ENCODE measurements at regions not wholly inside any gene's neighbourhood (a gene's known extent, or its start where the extent isn't known, plus 50 kb on each side); places are given as distances from the start of the nearest gene placed in this dataset.

DNA sequence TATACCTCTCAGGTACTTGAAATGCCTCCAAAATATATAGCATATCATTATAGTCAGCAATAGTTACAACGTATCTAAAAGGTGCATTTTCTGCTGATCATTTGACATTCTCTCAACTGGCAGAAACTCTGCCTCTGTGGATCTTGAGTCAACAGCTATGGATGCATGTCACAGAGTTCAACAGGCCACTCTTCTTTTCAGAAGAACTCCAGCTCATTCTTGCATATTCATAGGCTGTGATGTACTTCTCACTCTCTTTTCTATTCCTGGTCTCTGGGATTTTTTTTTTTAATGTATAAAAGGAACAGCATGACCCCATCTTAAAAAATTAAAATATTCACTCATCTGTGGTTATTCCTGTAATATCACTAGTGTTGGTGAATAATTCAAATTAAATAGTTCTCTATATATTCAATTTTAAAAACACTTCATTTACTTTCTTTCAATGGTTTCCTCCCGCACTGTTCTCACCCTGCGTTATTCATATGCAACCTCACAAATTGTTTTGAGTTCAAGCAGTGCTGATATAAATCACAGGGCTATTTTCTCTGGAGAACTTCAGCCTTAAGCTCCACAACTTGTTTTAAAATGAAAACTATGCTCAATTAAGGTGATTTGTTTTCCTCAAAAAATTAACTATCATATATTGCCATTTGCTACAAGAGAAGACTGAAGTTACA lies 1111.2 kb upstream of the ADGRL3 start:
- 43% methylated on average over 3 of the region's 3 CpGs for WGBS
- 0 out of 2 replicates have a peak overlapping the region, but pooled peaks have one; percentile 8 for H3K4me3 ChIP-seq (ENCODE audit: low read length)
- H3K27ac ChIP-seq (ENCODE audit: low read depth, low read length) = peak overlapping the region; percentile 88; the same call in 1 of the 2 replicates
- H3K36me3 ChIP-seq (ENCODE audit: insufficient read depth, low read length) = no peaks in the 10 kb centered on the region
- peaks cover 24% of the 10 kb centered on the region for H3K4me1 ChIP-seq (ENCODE audit: insufficient read depth, low read length)
- H3K9me3 ChIP-seq (ENCODE audit: insufficient read depth, low read depth, low read length) = no peaks in the 10 kb centered on the region
- no peak overlapping the region; the same call in 1 of the 2 replicates for H3K9ac ChIP-seq (ENCODE audit: low read depth, low read length)
- no peaks in the 10 kb centered on the region for H3K27me3 ChIP-seq (ENCODE audit: insufficient read depth, low read length)

DNA sequence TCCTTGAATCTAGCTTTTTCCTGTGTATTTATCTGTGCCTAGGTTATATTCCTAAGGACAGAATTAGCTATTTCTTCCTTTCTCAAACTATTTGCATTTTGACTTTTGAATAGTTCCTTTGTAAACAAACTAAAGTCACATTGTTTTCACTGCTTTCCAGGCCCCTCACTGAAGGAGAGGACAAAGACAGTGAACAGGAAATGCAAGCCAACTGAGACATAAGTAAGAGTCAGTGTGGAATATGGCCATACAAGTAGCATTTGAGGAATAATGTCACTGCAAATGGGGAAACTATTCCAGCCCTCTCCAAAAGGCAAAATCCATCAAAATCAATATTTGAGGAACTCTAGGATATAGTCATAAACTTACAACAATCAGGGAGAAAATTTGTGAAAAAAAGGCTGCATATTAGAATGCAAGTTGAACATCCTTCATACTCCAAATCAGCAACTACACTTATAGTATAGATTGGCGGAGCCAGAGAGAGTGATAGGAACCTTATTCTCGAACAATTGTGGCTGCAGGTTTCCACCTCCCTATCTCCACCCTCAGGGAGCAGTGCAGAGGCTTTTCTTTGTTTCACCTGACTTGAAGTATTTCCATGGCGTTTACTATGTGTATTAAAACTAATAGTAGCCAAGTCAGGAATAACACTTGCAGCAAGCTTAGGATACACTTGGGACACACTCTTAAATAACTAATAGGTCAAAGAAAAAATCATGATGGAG lies 1110.4 kb upstream of the ADGRL3 start:
- Histone ChIP-seq H3K27ac (ENCODE audit: low read depth, low read length) (peak overlapping the region; percentile 88; the same call in 1 of the 2 replicates), H3K36me3 (ENCODE audit: insufficient read depth, low read length) (no peaks in the 10 kb centered on the region)
- 83% methylated on average over 2 of the region's 3 CpGs for WGBS

DNA sequence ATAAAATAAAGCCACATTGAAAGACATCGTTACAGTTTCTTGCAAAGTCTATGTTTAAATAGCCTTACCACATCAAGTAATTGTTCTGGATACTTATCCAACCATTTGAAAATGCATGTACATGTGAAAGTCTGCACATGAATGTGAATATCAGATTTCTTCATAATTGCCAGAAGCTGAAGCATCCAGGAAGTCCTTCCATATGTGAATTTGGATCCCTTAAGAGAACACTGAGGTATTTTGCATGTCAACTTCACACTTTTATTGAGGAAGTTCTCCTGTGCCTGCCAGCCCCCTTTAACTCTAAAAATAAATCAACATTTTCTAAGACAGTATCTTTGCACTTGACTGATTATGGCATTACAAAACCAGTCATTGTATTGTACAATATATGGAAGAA lies 1103.5 kb upstream of the ADGRL3 start:
- Histone ChIP-seq H3K4me3 (ENCODE audit: low read length) (no peak overlapping the region), H3K9ac (ENCODE audit: low read depth, low read length) (no peak overlapping the region), H3K4me1 (ENCODE audit: insufficient read depth, low read length) (no peaks in the 10 kb centered on the region), H3K9me3 (ENCODE audit: insufficient read depth, low read depth, low read length) (no peaks in the 10 kb centered on the region), H3K27me3 (ENCODE audit: insufficient read depth, low read length) (no peaks in the 10 kb centered on the region), H3K27ac (ENCODE audit: low read depth, low read length) (no peak overlapping the region), H3K36me3 (ENCODE audit: insufficient read depth, low read length) (no peaks in the 10 kb centered on the region)
- no CpG with 5 or more reads among the region's 1 CpG for WGBS

More for the DNA sequence above, 1110.4 kb upstream of the ADGRL3 start:
- Histone ChIP-seq H3K4me3 (ENCODE audit: low read length) (0 out of 2 replicates have a peak overlapping the region, but pooled peaks have one; percentile 8), H3K9me3 (ENCODE audit: insufficient read depth, low read depth, low read length) (no peaks in the 10 kb centered on the region), H3K4me1 (ENCODE audit: insufficient read depth, low read length) (peaks cover 24% of the 10 kb centered on the region), H3K9ac (ENCODE audit: low read depth, low read length) (no peak overlapping the region; the same call in 1 of the 2 replicates), H3K27me3 (ENCODE audit: insufficient read depth, low read length) (no peaks in the 10 kb centered on the region)

DNA sequence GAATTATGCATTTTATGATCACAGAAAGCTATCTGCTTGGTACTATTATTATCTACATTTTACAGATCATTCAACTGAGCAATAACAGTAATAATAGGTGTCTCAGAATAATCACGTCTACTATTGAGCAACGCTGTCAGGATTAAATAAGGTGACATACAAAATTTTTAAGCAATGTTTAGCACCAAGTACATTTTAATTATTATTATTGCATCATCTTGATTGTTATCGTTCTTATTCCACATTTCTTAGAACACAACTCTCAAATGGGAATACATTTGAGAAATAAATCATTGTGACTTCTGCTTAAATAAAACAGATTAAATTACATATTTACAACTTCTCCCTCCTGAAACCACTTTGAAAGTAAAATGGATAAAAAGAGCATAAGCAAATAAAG lies 1083.5 kb upstream of the ADGRL3 start:
- no peak overlapping the region for H3K9ac ChIP-seq (ENCODE audit: low read depth, low read length)
- H3K4me1 ChIP-seq (ENCODE audit: insufficient read depth, low read length) = no peaks in the 10 kb centered on the region
- no peaks in the 10 kb centered on the region for H3K27me3 ChIP-seq (ENCODE audit: insufficient read depth, low read length)
- H3K36me3 ChIP-seq (ENCODE audit: insufficient read depth, low read length) = no peaks in the 10 kb centered on the region
- H3K4me3 ChIP-seq (ENCODE audit: low read length) = no peak overlapping the region
- H3K27ac ChIP-seq (ENCODE audit: low read depth, low read length) = no peak overlapping the region
- WGBS = 100% methylated on average over 1 of the region's 3 CpGs
- no peaks in the 10 kb centered on the region for H3K9me3 ChIP-seq (ENCODE audit: insufficient read depth, low read depth, low read length)

DNA sequence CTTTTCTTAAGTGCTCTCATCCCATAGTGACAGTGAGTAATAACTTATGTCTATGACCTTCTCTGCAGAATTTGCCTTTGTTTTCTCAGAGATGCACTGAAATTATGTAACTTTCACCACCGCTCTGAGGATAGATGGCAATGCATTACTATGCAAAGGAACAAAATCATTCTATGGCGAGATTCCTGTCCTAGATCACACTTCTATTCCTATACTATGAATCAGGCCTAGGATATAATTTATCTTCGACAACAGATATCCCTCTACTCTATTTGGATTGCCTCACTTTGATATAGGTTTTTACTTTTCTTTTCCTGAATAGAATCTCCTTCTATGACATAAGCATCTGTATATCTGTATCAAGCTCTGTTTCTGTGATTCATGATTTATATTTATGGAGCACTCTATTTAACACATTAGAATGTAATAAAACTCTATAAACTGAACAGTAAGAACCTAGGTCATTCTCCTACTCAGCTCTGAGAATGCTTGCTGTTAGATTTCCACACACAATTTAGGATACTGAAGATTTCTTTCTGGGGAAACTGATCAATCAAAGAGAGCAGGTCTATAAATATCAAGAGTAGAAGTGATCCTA lies 1082.3 kb upstream of the ADGRL3 start:
- H3K27me3 ChIP-seq (ENCODE audit: insufficient read depth, low read length) = no peaks in the 10 kb centered on the region
- H3K27ac ChIP-seq (ENCODE audit: low read depth, low read length) = no peak overlapping the region
- no peaks in the 10 kb centered on the region for H3K36me3 ChIP-seq (ENCODE audit: insufficient read depth, low read length)
- H3K4me1 ChIP-seq (ENCODE audit: insufficient read depth, low read length) = no peaks in the 10 kb centered on the region
- H3K9me3 ChIP-seq (ENCODE audit: insufficient read depth, low read depth, low read length) = peaks cover 2% of the 10 kb centered on the region
- WGBS = 98% methylated on average over 3 of the region's 3 CpGs
- no peak overlapping the region for H3K4me3 ChIP-seq (ENCODE audit: low read length)
- H3K9ac ChIP-seq (ENCODE audit: low read depth, low read length) = no peak overlapping the region

DNA sequence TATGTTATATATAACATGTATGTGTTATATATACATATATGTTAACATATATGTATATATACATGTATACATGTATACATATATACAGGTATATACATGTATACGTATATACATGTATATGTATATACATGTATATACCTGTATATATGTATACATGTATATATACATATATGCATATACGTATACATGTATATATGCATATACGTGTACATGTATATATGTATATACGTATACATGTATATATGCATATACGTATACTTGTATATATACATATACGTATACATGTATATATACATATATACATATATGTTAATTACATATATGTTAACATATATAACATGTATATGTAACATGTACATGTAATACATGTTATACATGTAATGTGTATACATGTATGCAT lies 1077.3 kb upstream of the ADGRL3 start:
- Histone ChIP-seq H3K9me3 (ENCODE audit: insufficient read depth, low read depth, low read length) (peaks cover 6% of the 10 kb centered on the region), H3K4me3 (ENCODE audit: low read length) (no peak overlapping the region), H3K9ac (ENCODE audit: low read depth, low read length) (no peak overlapping the region), H3K4me1 (ENCODE audit: insufficient read depth, low read length) (no peaks in the 10 kb centered on the region), H3K27me3 (ENCODE audit: insufficient read depth, low read length) (no peaks in the 10 kb centered on the region), H3K36me3 (ENCODE audit: insufficient read depth, low read length) (no peaks in the 10 kb centered on the region), H3K27ac (ENCODE audit: low read depth, low read length) (no peak overlapping the region)
- whole genome bisulfite sequencing = no CpG with 5 or more reads among the region's 6 CpGs

DNA sequence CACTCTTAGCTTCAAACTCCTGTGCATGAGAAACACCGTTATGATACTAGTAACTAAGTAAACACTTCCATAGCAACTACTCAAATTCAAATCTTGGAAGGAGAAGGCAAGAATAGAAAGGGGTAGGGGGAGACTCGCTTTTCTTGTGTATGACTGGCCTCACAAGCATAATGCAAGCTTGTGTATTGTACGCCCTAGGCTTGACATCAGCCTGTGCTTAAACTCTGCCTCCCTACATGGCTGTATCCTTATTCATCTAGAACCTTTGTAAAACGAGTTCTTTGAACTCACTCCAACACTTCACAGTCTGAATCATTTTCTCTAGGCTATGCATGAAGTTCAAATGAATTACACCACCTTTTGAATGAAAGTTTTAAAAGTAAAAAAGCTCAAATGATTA lies 1071.2 kb upstream of the ADGRL3 start:
- H3K4me3 ChIP-seq (ENCODE audit: low read length) = no peak overlapping the region
- no peaks in the 10 kb centered on the region for H3K9me3 ChIP-seq (ENCODE audit: insufficient read depth, low read depth, low read length)
- H3K4me1 ChIP-seq (ENCODE audit: insufficient read depth, low read length) = no peaks in the 10 kb centered on the region
- no peaks in the 10 kb centered on the region for H3K27me3 ChIP-seq (ENCODE audit: insufficient read depth, low read length)
- H3K27ac ChIP-seq (ENCODE audit: low read depth, low read length) = no peak overlapping the region
- 87% methylated on average over 4 of the region's 4 CpGs for WGBS
- no peak overlapping the region for H3K9ac ChIP-seq (ENCODE audit: low read depth, low read length)
- no peaks in the 10 kb centered on the region for H3K36me3 ChIP-seq (ENCODE audit: insufficient read depth, low read length)

DNA sequence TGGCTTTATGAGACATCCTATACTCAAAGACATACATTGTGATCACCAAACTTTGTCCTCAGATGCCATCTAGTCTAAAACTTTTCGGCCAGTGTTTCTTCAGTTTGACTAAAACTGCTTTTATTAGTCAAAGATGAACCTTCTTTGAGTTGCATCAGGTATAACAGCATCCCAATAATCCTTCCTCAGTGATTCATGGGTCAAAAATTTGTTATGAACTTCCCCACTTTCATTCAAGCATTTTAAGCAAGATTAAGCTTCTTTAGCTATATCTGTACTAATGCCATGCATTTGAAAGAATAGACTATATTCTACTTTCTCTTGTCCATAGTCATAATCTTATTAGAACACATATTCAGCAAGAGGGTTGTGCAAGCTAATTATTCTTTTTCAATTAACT lies 1070.4 kb upstream of the ADGRL3 start:
- Histone ChIP-seq H3K36me3 (ENCODE audit: insufficient read depth, low read length) (no peaks in the 10 kb centered on the region), H3K9ac (ENCODE audit: low read depth, low read length) (no peak overlapping the region), H3K9me3 (ENCODE audit: insufficient read depth, low read depth, low read length) (no peaks in the 10 kb centered on the region), H3K4me1 (ENCODE audit: insufficient read depth, low read length) (no peaks in the 10 kb centered on the region), H3K4me3 (ENCODE audit: low read length) (no peak overlapping the region), H3K27ac (ENCODE audit: low read depth, low read length) (no peak overlapping the region), H3K27me3 (ENCODE audit: insufficient read depth, low read length) (no peaks in the 10 kb centered on the region)
- 91% methylated on average over 1 of the region's 1 CpG for WGBS

DNA sequence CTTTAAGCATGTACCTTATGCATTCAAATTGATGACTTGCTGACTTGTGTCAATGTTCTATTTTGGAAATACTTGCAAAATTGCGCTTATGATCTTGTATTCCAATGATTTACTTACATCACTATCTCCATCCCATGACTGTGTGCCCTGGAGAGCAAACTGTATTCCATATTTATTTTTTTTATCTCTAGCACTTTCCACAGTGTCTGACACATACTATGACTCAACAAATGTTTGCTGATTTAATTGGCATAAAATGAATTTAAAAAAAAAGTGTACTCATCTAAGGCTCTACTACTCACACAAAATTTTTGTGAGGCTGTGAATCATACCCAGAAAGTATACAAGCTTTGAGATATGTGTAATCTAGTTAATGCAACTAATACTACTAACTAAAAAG lies 1066.8 kb upstream of the ADGRL3 start:
- H3K9ac ChIP-seq (ENCODE audit: low read depth, low read length) = no peak overlapping the region
- no peaks in the 10 kb centered on the region for H3K9me3 ChIP-seq (ENCODE audit: insufficient read depth, low read depth, low read length)
- WGBS = 100% methylated on average over 1 of the region's 1 CpG
- no peak overlapping the region for H3K4me3 ChIP-seq (ENCODE audit: low read length)
- no peaks in the 10 kb centered on the region for H3K4me1 ChIP-seq (ENCODE audit: insufficient read depth, low read length)
- no peak overlapping the region for H3K27ac ChIP-seq (ENCODE audit: low read depth, low read length)
- H3K36me3 ChIP-seq (ENCODE audit: insufficient read depth, low read length) = no peaks in the 10 kb centered on the region
- H3K27me3 ChIP-seq (ENCODE audit: insufficient read depth, low read length) = no peaks in the 10 kb centered on the region

DNA sequence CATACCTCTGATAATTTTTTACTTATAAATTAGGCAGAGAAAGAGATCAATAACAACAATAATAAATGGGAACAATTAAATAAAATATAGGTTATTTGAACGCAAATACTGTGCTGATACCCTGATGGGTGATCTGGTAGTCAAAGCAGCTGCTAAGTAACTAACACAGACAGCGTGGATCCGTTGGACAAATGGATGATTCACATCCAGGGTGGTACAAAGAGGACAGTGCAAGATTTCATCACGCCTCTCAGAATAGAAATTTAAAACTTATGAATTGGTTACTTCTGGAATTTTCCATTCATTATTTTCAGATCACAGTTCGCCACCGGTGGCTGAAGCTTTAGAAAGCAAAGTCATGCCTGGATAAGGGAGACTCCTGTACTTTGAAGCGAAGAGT lies 1066.0 kb upstream of the ADGRL3 start:
- WGBS = 93% methylated on average over 7 of the region's 7 CpGs
- Histone ChIP-seq H3K4me1 (ENCODE audit: insufficient read depth, low read length) (no peaks in the 10 kb centered on the region), H3K4me3 (ENCODE audit: low read length) (no peak overlapping the region), H3K9ac (ENCODE audit: low read depth, low read length) (no peak overlapping the region), H3K27me3 (ENCODE audit: insufficient read depth, low read length) (no peaks in the 10 kb centered on the region), H3K9me3 (ENCODE audit: insufficient read depth, low read depth, low read length) (no peaks in the 10 kb centered on the region), H3K27ac (ENCODE audit: low read depth, low read length) (no peak overlapping the region), H3K36me3 (ENCODE audit: insufficient read depth, low read length) (no peaks in the 10 kb centered on the region)

DNA sequence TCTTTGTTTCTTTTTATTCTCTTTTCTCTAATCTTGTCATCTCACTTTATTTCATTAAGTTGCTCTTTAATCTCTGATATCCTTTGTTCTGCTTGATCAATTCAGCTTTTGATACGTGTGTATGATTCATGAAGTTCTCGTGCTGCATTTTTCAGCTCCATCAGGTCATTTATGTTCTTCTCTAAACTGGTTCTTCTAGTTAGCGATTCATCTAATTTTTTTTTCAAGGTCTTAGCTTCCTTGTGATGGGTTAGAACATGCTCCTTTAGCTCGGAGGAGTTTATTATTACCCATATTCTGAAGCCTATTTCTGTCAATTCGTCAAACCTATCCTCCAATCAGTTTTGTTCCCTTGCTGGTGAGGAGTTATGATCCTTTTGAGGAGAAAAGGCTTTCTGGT lies 1045.0 kb upstream of the ADGRL3 start:
- Histone ChIP-seq H3K27me3 (ENCODE audit: insufficient read depth, low read length) (no peaks in the 10 kb centered on the region), H3K36me3 (ENCODE audit: insufficient read depth, low read length) (no peaks in the 10 kb centered on the region), H3K4me1 (ENCODE audit: insufficient read depth, low read length) (no peaks in the 10 kb centered on the region), H3K27ac (ENCODE audit: low read depth, low read length) (no peak overlapping the region), H3K9ac (ENCODE audit: low read depth, low read length) (no peak overlapping the region), H3K9me3 (ENCODE audit: insufficient read depth, low read depth, low read length) (no peaks in the 10 kb centered on the region), H3K4me3 (ENCODE audit: low read length) (no peak overlapping the region)
- over 99% methylated on average over 4 of the region's 5 CpGs for WGBS

Data from HUES64 (cell line).